KBM-7 (cell line): ENCODE measurements at regions not wholly inside any gene's neighbourhood (a gene's known extent, or its start where the extent isn't known, plus 50 kb on each side); places are given as distances from the start of the nearest gene placed in this dataset.
A peak's percentile ranks its signal among the peaks of the same experiment; 100 is the strongest.
"Not testable (repeated sequence)": the region's sequence is repeated elsewhere in the genome, so short reads cannot be mapped to it uniquely, and the experiment has no call there.

Source experiments
- DNase-seq: peaks from one replicate; pipeline ENCODE4 v3.0.0-alpha.2; 2015
- in situ Hi-C: fragments of 300-500 bp; cut with MboI; formaldehyde crosslinking; loops from 2 replicates; pipeline ENCODE4 v1.14.3; 2020; ENCODE audit warnings: low sequenced_read_pairs, low pct_unique_long_range_greater_than_20kb, mixed read lengths

DNA sequence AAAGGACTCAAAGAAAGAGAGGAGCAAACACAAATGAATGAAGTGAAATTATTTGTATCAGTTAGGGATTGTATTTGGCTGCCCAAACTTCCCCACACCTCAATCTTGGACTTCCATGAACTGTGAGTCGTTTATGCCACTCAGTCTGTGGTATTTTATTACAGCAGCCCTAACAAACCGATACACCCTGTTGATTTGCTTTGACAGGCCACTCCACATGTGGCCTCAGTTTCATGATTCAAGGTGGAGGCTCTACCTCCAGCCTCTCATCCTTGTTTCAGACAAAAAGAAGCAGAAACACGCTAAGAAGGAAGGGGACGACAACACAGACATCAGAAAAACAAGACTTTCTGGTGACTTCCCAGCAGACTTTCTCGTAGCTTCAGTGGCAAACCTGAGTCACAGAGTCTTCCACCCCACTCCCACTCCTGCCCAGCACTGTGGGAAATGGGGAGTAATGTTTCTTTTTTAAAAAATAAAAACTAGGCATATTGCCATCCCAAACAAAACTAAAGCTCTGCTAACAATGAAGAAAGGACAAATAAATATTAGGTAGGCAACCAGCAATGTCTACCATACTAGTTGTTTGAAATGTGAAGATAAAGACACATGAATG, 52.2 kb upstream of the ABCA1 start:
- no peak for DNase-seq
- in situ Hi-C loops = no loop called here

- in situ Hi-C loops = no loop called here
These were observed 53.7 kb upstream of the ABCA1 start for GRCh38 chr9:104981543-104982129.

DNA sequence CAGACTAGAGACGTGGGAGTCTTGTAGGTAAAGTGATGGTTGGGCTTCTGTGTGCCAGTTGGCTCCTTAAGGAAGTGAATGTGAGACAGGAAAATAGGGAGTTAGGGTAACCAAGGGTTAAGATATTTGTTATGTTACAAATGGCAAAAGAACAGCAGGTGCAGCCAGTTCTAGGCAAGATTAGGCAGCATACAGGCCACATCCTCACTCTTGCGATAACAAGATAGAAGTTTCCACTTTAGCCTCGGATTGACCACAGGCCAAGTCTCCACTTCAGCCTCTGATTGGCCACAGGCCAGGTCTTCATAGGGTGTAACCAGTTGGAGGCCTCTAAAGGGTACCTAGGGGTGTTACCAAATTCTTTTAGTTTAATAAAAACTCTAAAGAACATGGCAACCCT, 54.6 kb upstream of the ABCA1 start:
- in situ Hi-C loops = no loop called here
- DNase-seq = no peak

More at GRCh38 chr9:104981543-104982129, 53.7 kb upstream of the ABCA1 start:
- DNase-seq = no peak

GRCh38 chr9:104983491-104983890, 55.5 kb upstream of the ABCA1 start:
- DNase-seq = no peak
- in situ Hi-C loops = no loop called here

- in situ Hi-C loops = no loop called here
These were observed 56.2 kb upstream of the ABCA1 start for GRCh38 chr9:104984121-104984520.

DNA sequence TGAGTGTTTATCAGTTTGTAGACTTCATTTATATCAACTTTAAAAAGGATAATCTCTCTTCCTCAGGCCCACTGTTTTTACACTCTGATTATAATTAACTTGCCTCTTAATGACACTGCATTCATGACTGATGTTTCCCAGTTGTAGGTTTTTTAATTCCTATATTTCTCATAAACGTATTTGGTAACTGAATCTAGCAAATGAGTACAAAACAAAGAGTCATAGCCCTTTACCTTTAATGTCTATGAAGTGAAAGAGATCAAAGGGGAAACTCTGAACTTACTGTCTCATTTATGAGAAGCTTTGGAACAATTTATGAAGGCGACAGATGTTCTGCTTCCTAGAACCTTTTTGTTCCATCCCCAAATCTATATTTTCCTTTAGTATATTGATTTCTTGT, 56.6 kb upstream of the ABCA1 start:
- in situ Hi-C loops = no loop called here

More at GRCh38 chr9:104984121-104984520, 56.2 kb upstream of the ABCA1 start:
- DNase-seq = peak; percentile 56

GRCh38 chr9:104984948-104985347, 57.0 kb upstream of the ABCA1 start:
- DNase-seq = no peak
- in situ Hi-C loops = no loop called here

More for the DNA sequence above, 56.6 kb upstream of the ABCA1 start:
- no peak for DNase-seq

DNA sequence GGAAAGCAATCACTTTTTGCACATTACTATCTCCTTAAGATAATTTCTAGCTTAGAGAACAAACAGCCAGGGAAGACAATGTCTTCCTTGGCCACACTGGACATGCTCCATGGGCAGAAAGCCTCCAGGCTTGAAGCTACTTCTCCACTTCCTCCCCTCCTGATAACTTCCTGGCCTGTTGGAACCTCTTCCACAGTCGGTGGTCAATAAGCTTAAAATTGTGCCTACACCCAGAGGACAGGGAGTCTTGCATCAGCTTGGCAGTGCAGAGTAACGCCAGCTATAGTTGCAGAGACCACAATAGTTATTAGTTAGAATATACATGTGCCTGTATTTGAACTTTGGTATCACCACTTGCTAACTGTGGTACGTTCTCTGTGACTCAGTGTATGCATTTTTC, 58.1 kb upstream of the ABCA1 start:
- in situ Hi-C loops = no loop called here

GRCh38 chr9:104987743-104988142, 59.8 kb upstream of the ABCA1 start:
- DNase-seq = no peak
- in situ Hi-C loops = no loop called here

More for the DNA sequence above, 58.1 kb upstream of the ABCA1 start:
- no peak for DNase-seq

GRCh38 chr9:104988539-104988938, 60.6 kb upstream of the ABCA1 start:
- in situ Hi-C loops = no loop called here
- DNase-seq = no peak

GRCh38 chr9:104991144-104991953, 63.4 kb upstream of the ABCA1 start:
- peak; percentile 92 for DNase-seq
- in situ Hi-C loops = no loop called here

- in situ Hi-C loops = no loop called here
- no peak for DNase-seq
These were observed 64.7 kb upstream of the ABCA1 start for GRCh38 chr9:104992659-104993058.

DNA sequence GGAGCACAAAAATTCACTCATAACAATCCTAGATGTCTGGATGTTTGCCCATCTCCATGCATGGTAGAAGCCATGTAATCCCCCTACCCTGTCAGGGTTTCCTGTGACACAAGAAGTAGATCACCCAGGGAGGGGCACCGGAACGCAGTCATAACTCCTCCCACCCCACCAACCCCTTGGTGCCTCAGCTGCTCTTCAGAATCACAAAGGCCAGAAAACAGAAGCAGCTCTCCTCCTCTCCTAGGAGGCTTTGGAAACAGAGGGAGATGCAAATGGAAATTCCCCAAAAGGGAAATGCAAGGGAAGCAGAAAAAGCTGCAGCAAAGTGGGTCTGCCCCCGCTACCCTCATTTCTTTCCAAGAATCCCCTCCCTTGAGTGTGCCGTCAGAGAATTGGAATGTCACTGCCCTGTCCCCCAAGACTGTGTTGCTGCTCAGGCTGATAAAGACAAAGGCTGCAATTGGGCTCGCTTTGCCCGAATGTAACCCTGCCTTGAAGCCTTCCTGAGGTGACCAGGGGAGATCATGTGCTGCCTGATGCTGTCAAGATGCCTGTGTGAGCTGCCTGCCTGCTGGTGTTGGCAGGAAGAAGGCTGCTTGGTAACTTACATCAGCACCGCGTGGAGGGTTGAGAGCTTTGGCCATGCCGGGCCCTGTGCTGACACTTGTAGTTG, 65.5 kb upstream of the ABCA1 start:
- in situ Hi-C loops = no loop called here
- DNase-seq = peak; percentile 31

- in situ Hi-C loops = no loop called here
- no peak for DNase-seq
These were observed 69.6 kb upstream of the ABCA1 start for GRCh38 chr9:104997536-104997935.

GRCh38 chr9:104999136-104999535, 71.2 kb upstream of the ABCA1 start:
- in situ Hi-C loops = no loop called here
- DNase-seq = no peak

- in situ Hi-C loops, DNase-seq: not testable (repeated sequence)
These were observed 72.6 kb upstream of the ABCA1 start for GRCh38 chr9:105000529-105000928.

DNA sequence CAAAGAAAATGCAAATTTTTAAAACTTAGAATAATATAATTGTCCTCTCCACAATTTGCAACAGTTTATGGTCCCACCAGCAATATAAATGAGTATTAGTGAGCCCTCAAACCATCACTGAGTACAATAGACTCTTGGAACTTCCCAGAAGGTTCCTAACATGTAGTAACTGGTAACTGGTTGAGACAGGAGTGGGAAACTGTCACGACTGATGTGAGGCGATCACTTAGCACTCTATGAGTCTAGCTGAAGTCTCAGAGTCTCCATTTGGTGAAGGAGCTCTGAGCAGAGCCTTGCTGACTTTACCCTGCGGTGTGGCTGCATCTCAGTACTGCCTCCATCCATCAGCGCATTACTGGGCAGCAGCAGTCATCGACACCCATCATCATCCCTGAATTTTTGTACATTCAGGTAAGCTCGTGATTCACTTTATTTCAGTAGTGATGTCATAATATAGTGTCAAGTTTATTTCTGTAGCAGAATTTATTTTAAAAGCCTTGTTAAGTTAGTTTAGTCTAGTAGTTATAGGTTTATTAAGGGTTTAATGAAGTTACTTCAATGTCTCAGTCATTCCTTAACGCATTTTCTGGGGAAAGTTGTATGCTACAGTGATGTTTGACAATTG, 76.6 kb upstream of the ABCA1 start:
- in situ Hi-C loops = no loop called here
- no peak for DNase-seq

GRCh38 chr9:105005186-105005585, 77.2 kb upstream of the ABCA1 start:
- no peak for DNase-seq
- in situ Hi-C loops = no loop called here

- DNase-seq = no peak
- in situ Hi-C loops = no loop called here
These were observed 78.6 kb upstream of the ABCA1 start for GRCh38 chr9:105006514-105006913.
